SK-N-SH treated with all-trans-retinoic acid at 6 μM for 48 hours (cell line): ENCODE measurements at regions not wholly inside any gene's neighbourhood (a gene's known extent, or its start where the extent isn't known, plus 50 kb on each side); places are given as distances from the start of the nearest gene placed in this dataset.

Experiments used
- ATAC-seq: fragments of 200-7000 bp; cut with Tn5 transposase; 3 replicates; pipeline ENCODE4 v1.9.1; 2020; ENCODE audit warnings: mild to moderate bottlenecking, moderate library complexity
- ARNTL ChIP-seq: fragments of 450-650 bp; formaldehyde crosslinking; IDR thresholded peaks from 2 replicates; pipeline ENCODE4 v1.5.0; 2020; ENCODE audit warnings: low read depth, mild to moderate bottlenecking, moderate library complexity, borderline replicate concordance
- BACH2 ChIP-seq: fragments of 250-450 bp; sonication (Bioruptor Pico); IDR thresholded peaks from 2 replicates; pipeline ENCODE4 v1.9.0; 2021; ENCODE audit warnings: mild to moderate bottlenecking, borderline replicate concordance
- CSDC2 ChIP-seq: fragments of 250-450 bp; sonication (Bioruptor Pico); IDR thresholded peaks from 2 replicates; pipeline ENCODE4 v1.5.0; 2020; ENCODE audit warnings: mild to moderate bottlenecking, moderate library complexity
- ESRRG ChIP-seq: fragments of 250-450 bp; sonication (Bioruptor Pico); IDR thresholded peaks from 2 replicates; pipeline ENCODE4 v1.6.1; 2021; ENCODE audit warnings: mild to moderate bottlenecking
- GLIS3 ChIP-seq: fragments of 250-450 bp; sonication (Bioruptor Pico); IDR thresholded peaks from 2 replicates; pipeline ENCODE4 v1.5.0; 2020; ENCODE audit warnings: mild to moderate bottlenecking, moderate library complexity
- ISL1 ChIP-seq: fragments of 250-450 bp; sonication (Bioruptor Pico); IDR thresholded peaks from 2 replicates; pipeline ENCODE4 v2.1.2; 2022; ENCODE audit warnings: mild to moderate bottlenecking, moderate library complexity
- OSR1 ChIP-seq: fragments of 250-450 bp; sonication (Bioruptor Pico); IDR thresholded peaks from 2 replicates; pipeline ENCODE4 v1.8.0; 2022; ENCODE audit warnings: moderate library complexity, mild to moderate bottlenecking, inconsistent platforms
- PPARA ChIP-seq: fragments of 250-450 bp; sonication (Bioruptor Pico); IDR thresholded peaks from 2 replicates; pipeline ENCODE4 v1.5.0; 2020; ENCODE audit warnings: mild to moderate bottlenecking, borderline replicate concordance
- RARB ChIP-seq: fragments of 250-450 bp; sonication (Bioruptor Pico); IDR thresholded peaks from 2 replicates; pipeline ENCODE4 v1.8.0; 2021; ENCODE audit warnings: mild to moderate bottlenecking, moderate library complexity
- SNAI2 ChIP-seq: fragments of 250-450 bp; sonication (Bioruptor Pico); IDR thresholded peaks from 2 replicates; pipeline ENCODE4 v1.5.0; 2020; ENCODE audit warnings: mild to moderate bottlenecking, moderate library complexity
- TCF4 ChIP-seq: fragments of 250-450 bp; sonication (Bioruptor Pico); IDR thresholded peaks from 2 replicates; pipeline ENCODE4 v1.8.0; 2021; ENCODE audit warnings: mild to moderate bottlenecking, moderate library complexity, borderline replicate concordance
- TOX ChIP-seq: fragments of 250-450 bp; sonication (Bioruptor Pico); IDR thresholded peaks from 2 replicates; pipeline ENCODE4 v1.8.0; 2021; ENCODE audit warnings: mild to moderate bottlenecking, moderate library complexity, borderline replicate concordance
- ZC3H10 ChIP-seq: fragments of 250-450 bp; sonication (Bioruptor Pico); IDR thresholded peaks from 2 replicates; pipeline ENCODE4 v1.5.1; 2021; ENCODE audit warnings: mild to moderate bottlenecking, moderate library complexity
- ZFP3 ChIP-seq: fragments of 250-450 bp; sonication (Bioruptor Pico); IDR thresholded peaks from 2 replicates; pipeline ENCODE4 v1.5.0; 2020; ENCODE audit warnings: mild to moderate bottlenecking, moderate library complexity
- ZFP30 ChIP-seq: fragments of 450-650 bp; formaldehyde crosslinking; IDR thresholded peaks from 2 replicates; pipeline ENCODE4 v1.5.0; 2022; ENCODE audit warnings: mild to moderate bottlenecking, moderate library complexity
- ZNF565 ChIP-seq: fragments of 450-650 bp; formaldehyde crosslinking; conservative IDR thresholded peaks from 2 replicates; pipeline ENCODE4 v1.5.0; 2020; ENCODE audit warnings: low read depth, mild to moderate bottlenecking, moderate library complexity
- ZNF70 ChIP-seq: fragments of 450-650 bp; formaldehyde crosslinking; IDR thresholded peaks from 2 replicates; pipeline ENCODE4 v1.5.0; 2020; ENCODE audit warnings: mild to moderate bottlenecking, moderate library complexity
- ZNF8 ChIP-seq: fragments of 450-650 bp; formaldehyde crosslinking; IDR thresholded peaks from 2 replicates; pipeline ENCODE4 v1.5.0; 2020; ENCODE audit warnings: mild to moderate bottlenecking, moderate library complexity
- TF ChIP-seq, protein P1 (sequence below): fragments of 250-450 bp; sonication (Bioruptor Pico); IDR thresholded peaks from 2 replicates; pipeline ENCODE4 v1.8.0; 2021; ENCODE audit warnings: low read depth, mild to moderate bottlenecking, moderate library complexity, borderline replicate concordance
- TF ChIP-seq, protein P2 (sequence below): fragments of 250-450 bp; sonication (Bioruptor Pico); IDR thresholded peaks from 2 replicates; pipeline ENCODE4 v1.8.0; 2020; ENCODE audit warnings: mild to moderate bottlenecking, moderate library complexity, borderline replicate concordance
- TF ChIP-seq, protein P3 (sequence below): fragments of 250-450 bp; sonication (Bioruptor Pico); IDR thresholded peaks from 2 replicates; pipeline ENCODE4 v1.5.1; 2021; ENCODE audit warnings: mild to moderate bottlenecking, moderate library complexity
- TF ChIP-seq, protein P4 (sequence below): fragments of 250-450 bp; sonication (Bioruptor Pico); IDR thresholded peaks from 2 replicates; pipeline ENCODE4 v1.5.0; 2020; ENCODE audit warnings: mild to moderate bottlenecking, moderate library complexity

DNA sequence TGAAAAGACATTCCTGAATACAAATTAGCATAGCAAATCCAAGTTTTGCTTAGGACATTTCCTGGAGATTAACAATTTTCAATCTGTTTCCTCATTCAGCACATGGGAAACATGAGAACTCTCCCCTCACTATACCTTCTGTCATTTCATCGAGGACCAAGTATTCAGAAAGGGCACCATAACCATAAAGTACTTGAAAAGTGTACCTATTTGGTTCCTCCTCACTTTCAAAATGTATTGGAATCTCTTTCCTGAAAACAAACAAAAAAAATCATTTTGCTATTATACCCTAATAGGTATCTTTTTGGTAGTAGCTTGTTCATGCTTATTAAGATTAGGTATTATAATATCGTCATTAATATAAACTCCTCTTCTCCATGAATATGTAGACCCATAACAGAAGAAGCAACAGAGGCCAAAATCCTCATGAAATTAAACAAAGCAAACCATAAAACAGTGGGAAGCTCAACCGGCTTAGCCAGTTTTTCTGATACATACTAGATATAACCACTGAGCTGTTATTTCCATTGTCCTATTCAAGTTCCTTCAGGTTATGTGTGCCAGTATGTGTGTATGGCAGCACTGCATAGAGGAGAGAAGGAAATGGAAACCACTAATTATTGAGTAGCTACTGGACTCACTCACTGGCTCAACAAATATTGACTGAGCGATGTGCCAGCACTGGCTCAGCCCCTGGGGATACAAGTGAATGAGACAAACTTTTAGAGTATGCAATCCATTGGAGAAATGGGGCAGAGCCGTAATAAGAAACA, 274.0 kb downstream of the MAFB start:
- ATAC-seq, result no peak
- TF ChIP-seq TCF4 (CRISPR knock-in tag), result no peak
- no peak for TF ChIP-seq ESRRG
- TF ChIP-seq, protein P1, sequence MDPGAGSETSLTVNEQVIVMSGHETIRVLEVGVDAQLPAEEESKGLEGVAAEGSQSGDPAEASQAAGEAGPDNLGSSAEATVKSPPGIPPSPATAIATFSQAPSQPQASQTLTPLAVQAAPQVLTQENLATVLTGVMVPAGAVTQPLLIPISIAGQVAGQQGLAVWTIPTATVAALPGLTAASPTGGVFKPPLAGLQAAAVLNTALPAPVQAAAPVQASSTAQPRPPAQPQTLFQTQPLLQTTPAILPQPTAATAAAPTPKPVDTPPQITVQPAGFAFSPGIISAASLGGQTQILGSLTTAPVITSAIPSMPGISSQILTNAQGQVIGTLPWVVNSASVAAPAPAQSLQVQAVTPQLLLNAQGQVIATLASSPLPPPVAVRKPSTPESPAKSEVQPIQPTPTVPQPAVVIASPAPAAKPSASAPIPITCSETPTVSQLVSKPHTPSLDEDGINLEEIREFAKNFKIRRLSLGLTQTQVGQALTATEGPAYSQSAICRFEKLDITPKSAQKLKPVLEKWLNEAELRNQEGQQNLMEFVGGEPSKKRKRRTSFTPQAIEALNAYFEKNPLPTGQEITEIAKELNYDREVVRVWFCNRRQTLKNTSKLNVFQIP (CRISPR knock-in tag), result no peak
- no peak for TF ChIP-seq GLIS3
- TF ChIP-seq ZNF8 (CRISPR knock-in tag), result no peak
- TF ChIP-seq ZNF70 (CRISPR knock-in tag), result no peak
- no peak for TF ChIP-seq ZFP3 (CRISPR knock-in tag)
- TF ChIP-seq CSDC2 (CRISPR knock-in tag), result no peak
- TF ChIP-seq ZFP30 (CRISPR knock-in tag), result no peak
- no peak for TF ChIP-seq SNAI2 (CRISPR knock-in tag)
- TF ChIP-seq ZC3H10, result no peak
- no peak for TF ChIP-seq OSR1 (CRISPR knock-in tag)
- TF ChIP-seq ZNF565 (CRISPR knock-in tag), result no peak
- TF ChIP-seq, protein P2, sequence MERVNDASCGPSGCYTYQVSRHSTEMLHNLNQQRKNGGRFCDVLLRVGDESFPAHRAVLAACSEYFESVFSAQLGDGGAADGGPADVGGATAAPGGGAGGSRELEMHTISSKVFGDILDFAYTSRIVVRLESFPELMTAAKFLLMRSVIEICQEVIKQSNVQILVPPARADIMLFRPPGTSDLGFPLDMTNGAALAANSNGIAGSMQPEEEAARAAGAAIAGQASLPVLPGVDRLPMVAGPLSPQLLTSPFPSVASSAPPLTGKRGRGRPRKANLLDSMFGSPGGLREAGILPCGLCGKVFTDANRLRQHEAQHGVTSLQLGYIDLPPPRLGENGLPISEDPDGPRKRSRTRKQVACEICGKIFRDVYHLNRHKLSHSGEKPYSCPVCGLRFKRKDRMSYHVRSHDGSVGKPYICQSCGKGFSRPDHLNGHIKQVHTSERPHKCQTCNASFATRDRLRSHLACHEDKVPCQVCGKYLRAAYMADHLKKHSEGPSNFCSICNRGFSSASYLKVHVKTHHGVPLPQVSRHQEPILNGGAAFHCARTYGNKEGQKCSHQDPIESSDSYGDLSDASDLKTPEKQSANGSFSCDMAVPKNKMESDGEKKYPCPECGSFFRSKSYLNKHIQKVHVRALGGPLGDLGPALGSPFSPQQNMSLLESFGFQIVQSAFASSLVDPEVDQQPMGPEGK (CRISPR knock-in tag), result no peak
- TF ChIP-seq RARB, result no peak
- TF ChIP-seq, protein P3, sequence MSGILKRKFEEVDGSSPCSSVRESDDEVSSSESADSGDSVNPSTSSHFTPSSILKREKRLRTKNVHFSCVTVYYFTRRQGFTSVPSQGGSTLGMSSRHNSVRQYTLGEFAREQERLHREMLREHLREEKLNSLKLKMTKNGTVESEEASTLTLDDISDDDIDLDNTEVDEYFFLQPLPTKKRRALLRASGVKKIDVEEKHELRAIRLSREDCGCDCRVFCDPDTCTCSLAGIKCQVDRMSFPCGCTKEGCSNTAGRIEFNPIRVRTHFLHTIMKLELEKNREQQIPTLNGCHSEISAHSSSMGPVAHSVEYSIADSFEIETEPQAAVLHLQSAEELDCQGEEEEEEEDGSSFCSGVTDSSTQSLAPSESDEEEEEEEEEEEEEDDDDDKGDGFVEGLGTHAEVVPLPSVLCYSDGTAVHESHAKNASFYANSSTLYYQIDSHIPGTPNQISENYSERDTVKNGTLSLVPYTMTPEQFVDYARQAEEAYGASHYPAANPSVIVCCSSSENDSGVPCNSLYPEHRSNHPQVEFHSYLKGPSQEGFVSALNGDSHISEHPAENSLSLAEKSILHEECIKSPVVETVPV (CRISPR knock-in tag), result no peak
- TF ChIP-seq TOX (CRISPR knock-in tag), result no peak
- TF ChIP-seq BACH2 (CRISPR knock-in tag), result no peak
- no peak for TF ChIP-seq ISL1
- no peak for TF ChIP-seq PPARA (CRISPR knock-in tag)

DNA sequence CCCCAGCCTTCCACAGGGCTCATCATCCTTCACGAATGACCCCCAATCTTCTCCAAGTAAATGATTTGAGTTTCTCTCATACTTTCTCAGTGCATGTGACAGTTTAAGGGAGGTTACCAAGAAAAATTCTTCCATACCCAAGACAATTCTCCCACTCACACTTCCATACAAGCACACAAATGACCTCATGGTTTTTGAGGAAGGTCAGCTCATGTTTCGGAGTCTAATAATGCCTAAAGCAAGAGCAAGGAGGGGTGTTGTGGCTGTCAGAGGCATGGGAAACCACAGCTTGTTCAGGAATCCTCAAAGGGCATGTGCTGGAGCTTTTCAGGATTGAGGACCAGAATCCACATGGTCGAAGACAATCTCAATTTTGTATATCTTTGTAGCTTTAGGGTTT, 279.0 kb downstream of the MAFB start:
- TF ChIP-seq, protein P4, sequence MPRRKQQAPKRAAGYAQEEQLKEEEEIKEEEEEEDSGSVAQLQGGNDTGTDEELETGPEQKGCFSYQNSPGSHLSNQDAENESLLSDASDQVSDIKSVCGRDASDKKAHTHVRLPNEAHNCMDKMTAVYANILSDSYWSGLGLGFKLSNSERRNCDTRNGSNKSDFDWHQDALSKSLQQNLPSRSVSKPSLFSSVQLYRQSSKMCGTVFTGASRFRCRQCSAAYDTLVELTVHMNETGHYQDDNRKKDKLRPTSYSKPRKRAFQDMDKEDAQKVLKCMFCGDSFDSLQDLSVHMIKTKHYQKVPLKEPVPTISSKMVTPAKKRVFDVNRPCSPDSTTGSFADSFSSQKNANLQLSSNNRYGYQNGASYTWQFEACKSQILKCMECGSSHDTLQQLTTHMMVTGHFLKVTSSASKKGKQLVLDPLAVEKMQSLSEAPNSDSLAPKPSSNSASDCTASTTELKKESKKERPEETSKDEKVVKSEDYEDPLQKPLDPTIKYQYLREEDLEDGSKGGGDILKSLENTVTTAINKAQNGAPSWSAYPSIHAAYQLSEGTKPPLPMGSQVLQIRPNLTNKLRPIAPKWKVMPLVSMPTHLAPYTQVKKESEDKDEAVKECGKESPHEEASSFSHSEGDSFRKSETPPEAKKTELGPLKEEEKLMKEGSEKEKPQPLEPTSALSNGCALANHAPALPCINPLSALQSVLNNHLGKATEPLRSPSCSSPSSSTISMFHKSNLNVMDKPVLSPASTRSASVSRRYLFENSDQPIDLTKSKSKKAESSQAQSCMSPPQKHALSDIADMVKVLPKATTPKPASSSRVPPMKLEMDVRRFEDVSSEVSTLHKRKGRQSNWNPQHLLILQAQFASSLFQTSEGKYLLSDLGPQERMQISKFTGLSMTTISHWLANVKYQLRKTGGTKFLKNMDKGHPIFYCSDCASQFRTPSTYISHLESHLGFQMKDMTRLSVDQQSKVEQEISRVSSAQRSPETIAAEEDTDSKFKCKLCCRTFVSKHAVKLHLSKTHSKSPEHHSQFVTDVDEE (CRISPR knock-in tag), result no peak
- TF ChIP-seq RARB (no peak), ZNF8 (CRISPR knock-in tag) (no peak), ZNF70 (CRISPR knock-in tag) (no peak), GLIS3 (no peak), BACH2 (CRISPR knock-in tag) (no peak), ZC3H10 (no peak)
- no peak for ATAC-seq

DNA sequence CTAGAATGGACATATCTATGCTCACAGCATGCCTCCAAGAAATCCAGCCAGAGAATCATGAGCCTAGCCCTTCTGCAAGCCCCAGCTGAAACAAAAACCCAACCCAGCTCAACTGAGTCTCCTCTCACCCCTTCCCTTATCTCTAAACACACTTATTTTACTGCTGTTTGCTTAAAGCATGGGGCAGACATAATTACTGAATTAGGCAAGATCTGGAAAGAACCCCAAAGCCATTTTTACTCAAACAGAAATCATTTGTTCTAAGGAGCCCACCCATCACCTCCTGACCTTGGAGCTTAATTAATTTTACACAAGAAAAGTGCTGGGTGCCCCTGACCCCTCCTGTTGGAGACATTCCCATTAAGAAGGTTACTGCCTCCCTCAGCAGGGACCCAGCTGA, 291.6 kb downstream of the MAFB start:
- ATAC-seq, result no peak
- TF ChIP-seq, protein P2 (CRISPR knock-in tag), result no peak
- TF ChIP-seq ZC3H10 (no peak), TCF4 (CRISPR knock-in tag) (no peak), OSR1 (CRISPR knock-in tag) (no peak), BACH2 (CRISPR knock-in tag) (no peak), GLIS3 (no peak), ARNTL (CRISPR knock-in tag) (no peak), ZNF8 (CRISPR knock-in tag) (no peak), CSDC2 (CRISPR knock-in tag) (no peak), ZFP3 (CRISPR knock-in tag) (no peak), PPARA (CRISPR knock-in tag) (no peak), ZNF565 (CRISPR knock-in tag) (no peak), ZFP30 (CRISPR knock-in tag) (no peak), ISL1 (no peak), ESRRG (no peak)
- TF ChIP-seq, protein P3 (CRISPR knock-in tag), result no peak
- TF ChIP-seq, protein P1 (CRISPR knock-in tag), result no peak
